Epithelial cell of esophagus (primary cell): ENCODE measurements at regions not wholly inside any gene's neighbourhood (a gene's known extent, or its start where the extent isn't known, plus 50 kb on each side); places are given as distances from the start of the nearest gene placed in this dataset.

ENCODE experiments used
- DNase-seq: peaks from one replicate; pipeline ENCODE4 v3.0.0; 2010; ENCODE audit warnings: low read depth
- H3K4me3 ChIP-seq: 2 replicates; pipeline ENCODE4 v1.5.1; 2011; ENCODE audit warnings: mild to moderate bottlenecking, low read length, control low read depth
- TF ChIP-seq, protein P1 (sequence below): IDR thresholded peaks from 2 replicates; pipeline ENCODE4 v1.5.1; 2011; ENCODE audit warnings: low read depth, mild to moderate bottlenecking, low read length, control low read depth, inconsistent platforms; ENCODE audit not compliant: insufficient read depth; ENCODE audit errors: missing control alignments

DNA sequence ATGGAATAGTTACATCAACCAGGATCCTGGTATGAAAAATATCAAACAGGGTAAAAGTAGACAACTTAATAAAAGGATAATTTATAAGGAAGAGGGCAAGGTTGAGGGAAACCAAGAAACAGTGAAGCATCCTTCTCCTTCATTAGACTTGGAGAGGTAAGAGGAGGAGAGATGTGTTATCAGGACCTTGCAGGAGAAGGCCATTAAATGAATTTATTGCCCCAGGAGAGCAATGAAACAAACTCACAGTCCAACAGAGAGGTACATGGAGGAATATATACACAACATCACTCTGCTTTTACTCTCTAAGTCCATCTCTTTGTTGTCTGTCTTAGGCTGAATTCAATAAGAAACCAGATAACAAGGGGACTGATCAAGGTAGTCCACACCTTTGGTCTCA is 966.2 kb downstream of the SORCS1 start:
- DNase-seq: no peak
- no peak overlapping the region for H3K4me3 ChIP-seq
- TF ChIP-seq, protein P1, sequence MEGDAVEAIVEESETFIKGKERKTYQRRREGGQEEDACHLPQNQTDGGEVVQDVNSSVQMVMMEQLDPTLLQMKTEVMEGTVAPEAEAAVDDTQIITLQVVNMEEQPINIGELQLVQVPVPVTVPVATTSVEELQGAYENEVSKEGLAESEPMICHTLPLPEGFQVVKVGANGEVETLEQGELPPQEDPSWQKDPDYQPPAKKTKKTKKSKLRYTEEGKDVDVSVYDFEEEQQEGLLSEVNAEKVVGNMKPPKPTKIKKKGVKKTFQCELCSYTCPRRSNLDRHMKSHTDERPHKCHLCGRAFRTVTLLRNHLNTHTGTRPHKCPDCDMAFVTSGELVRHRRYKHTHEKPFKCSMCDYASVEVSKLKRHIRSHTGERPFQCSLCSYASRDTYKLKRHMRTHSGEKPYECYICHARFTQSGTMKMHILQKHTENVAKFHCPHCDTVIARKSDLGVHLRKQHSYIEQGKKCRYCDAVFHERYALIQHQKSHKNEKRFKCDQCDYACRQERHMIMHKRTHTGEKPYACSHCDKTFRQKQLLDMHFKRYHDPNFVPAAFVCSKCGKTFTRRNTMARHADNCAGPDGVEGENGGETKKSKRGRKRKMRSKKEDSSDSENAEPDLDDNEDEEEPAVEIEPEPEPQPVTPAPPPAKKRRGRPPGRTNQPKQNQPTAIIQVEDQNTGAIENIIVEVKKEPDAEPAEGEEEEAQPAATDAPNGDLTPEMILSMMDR: no peak

DNA sequence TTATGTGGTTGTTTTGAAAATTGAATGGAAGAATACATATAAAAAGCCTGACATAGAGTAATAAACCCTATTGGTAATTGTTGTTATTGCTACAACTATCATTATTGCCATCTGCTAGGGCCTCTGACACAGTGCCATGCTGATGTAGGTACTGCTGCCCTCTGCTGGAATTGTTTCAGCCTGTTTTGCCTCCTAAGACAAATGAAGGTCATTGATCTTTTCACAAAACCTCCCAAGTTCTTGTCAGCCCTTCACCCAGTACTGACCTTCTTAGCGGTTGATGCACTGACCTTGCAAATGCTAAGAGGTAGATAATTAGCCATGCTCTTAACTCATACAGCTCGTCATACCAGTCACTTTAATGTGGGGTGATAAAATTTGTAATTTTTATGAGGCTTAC is 975.2 kb downstream of the SORCS1 start:
- TF ChIP-seq, protein P1: peak; percentile 68
- H3K4me3 ChIP-seq: no peak overlapping the region
- peak; percentile 69 for DNase-seq

DNA sequence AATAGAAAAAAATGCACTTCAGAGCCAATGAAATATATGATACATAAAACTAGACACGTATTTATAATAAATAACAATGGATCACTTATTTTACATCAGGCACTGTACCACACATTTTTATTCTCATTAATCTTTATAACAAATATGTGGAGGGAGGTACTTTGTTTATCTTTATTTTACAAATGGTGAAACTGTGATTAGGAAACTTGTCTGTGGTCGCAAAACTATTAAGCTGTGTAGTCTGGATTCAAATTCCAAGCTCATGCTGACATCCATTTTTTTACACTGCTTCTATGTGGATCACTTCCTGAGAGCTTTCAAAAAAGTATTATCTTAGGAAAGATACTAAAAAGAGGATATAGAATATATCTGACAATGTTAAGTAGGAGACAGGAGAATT is 978.6 kb downstream of the SORCS1 start:
- no peak for DNase-seq
- TF ChIP-seq, protein P1: no peak
- H3K4me3 ChIP-seq: no peak overlapping the region

DNA sequence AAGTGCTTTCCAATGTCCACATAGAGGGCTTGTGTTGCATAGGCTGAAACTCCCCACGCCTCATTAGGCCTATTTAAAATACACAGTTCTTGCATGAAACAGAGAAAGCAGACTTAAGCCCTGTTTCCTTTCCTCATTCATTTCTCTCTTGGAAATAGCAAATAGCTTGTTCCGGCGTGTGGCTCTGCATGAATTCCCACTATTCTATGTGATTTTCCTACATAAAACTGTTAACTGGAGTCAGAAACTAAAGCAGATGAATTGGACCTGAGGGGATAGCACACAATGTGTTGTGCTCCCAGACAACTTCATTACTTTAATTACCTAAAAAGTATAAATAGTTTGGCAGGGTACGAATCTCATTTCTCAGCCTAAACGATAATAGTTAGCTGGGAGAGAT is 981.5 kb downstream of the SORCS1 start:
- TF ChIP-seq, protein P1: no peak
- DNase-seq: no peak
- H3K4me3 ChIP-seq: no peak overlapping the region

DNA sequence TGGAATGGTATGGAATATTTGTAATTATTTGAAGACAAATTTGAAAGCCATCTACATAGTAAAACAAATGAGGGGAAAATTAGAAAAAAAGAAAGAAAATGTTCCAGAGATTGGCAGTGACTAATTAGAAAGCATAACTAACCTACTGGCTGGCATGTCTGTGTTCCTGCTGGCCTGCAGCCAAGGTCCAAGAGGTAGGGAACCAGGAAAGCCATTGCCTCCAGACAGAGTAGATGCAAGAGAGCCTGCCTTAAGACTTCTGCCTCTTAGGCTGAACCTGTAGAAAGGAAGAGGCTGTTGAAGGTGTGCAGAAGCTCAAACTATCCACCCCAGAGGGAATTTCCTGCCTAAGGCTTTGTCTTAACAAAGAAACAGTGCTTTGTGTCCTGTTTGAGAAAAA is 982.0 kb downstream of the SORCS1 start:
- H3K4me3 ChIP-seq: no peak overlapping the region
- TF ChIP-seq, protein P1: no peak
- peak; percentile 30 for DNase-seq

DNA sequence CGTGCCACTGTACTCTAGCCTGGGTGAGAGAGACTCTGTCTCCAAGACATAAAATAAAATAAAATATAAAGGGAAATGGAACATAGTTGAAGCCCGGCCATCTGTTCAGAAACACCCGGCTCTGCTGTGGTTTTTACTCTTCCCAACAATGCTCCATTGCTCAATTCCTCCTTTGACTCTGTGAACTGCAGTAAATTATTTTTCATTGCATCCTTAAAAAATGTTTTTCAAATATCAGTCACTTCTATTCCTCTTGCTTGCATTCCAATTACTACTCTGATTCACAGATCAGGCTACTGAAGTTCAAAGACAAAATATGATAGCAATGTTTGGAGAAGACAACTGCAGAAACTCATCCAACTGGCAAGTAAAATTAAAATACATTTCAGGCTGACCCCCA is 983.0 kb downstream of the SORCS1 start:
- DNase-seq: no peak
- H3K4me3 ChIP-seq: no peak overlapping the region
- TF ChIP-seq, protein P1: no peak

DNA sequence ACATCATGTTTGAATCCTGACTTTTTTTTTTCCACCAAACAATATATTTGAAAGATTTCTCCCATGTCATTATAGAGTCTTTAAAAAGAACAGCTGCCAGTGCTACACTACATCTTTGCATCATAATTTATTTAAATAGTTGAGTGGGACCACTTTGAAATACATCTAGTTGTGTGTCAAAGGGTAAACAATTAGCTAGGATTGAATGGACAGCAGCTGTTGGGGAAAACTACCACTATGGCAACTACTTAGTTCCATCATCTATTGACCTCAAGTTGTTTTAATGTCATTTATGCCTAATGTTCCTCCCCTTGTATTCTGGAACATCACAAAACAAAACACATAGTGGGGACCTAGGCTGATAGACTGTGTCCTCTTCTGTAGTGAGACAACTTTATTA is 985.1 kb downstream of the SORCS1 start:
- H3K4me3 ChIP-seq: no peak overlapping the region
- DNase-seq: no peak
- TF ChIP-seq, protein P1: no peak
